NCI-H2227 treated with DMSO at 0.1 percent for 48 hours (cell line): ENCODE measurements at regions not wholly inside any gene's neighbourhood (a gene's known extent, or its start where the extent isn't known, plus 50 kb on each side); places are given as distances from the start of the nearest gene placed in this dataset.
"Not testable (repeated sequence)": the region's sequence is repeated elsewhere in the genome, so short reads cannot be mapped to it uniquely, and the experiment has no call there.

Source experiments
- DNase-seq: peaks from one replicate; lab custom pipeline; 2025; lab: John Stamatoyannopoulos, UW

GRCh38 chr12:76177821-76178220, 93.3 kb upstream of the NAP1L1 start:
- DNase-seq = no peak

- no peak for DNase-seq
Observed at GRCh38 chr12:76176940-76177339, 92.5 kb upstream of the NAP1L1 start.

DNA sequence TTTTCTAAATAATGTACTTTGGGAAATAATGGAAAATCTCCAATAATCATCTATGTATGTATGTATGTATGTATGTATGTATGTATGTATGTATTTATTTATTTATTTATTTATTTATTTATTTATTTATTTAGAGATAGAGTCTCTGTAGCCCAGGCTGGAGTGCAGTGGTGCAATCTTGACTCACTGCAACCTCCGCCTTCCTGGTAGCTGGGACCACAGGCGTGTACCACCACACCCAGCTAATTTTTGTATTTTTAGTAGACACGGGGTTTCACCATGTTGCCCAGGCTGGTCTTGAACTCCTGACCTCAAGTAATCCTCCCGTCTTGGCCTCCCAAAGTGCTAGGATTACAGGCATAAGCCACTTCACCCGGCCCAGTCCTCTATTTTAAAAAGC, 91.5 kb upstream of the NAP1L1 start:
- not testable (repeated sequence) for DNase-seq

DNA sequence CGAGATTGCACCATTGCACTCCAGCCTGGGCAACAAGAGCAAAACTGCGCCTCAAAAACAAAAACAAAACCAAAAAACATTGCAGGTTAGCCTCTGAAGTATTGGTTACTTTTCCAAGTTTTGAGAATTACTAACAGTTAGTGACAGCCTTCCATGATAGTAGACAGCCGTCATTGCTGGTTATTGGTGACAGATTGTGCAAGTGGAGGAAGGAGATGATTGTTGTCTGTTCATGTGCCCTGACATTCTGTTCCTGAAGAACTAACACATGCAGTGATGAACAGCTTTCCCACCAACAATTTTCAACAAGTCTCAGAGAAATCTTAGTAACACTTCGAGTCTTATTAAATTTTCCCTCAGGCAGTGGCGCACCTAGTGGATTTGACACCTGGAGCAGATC, 89.3 kb upstream of the NAP1L1 start:
- no peak for DNase-seq

DNA sequence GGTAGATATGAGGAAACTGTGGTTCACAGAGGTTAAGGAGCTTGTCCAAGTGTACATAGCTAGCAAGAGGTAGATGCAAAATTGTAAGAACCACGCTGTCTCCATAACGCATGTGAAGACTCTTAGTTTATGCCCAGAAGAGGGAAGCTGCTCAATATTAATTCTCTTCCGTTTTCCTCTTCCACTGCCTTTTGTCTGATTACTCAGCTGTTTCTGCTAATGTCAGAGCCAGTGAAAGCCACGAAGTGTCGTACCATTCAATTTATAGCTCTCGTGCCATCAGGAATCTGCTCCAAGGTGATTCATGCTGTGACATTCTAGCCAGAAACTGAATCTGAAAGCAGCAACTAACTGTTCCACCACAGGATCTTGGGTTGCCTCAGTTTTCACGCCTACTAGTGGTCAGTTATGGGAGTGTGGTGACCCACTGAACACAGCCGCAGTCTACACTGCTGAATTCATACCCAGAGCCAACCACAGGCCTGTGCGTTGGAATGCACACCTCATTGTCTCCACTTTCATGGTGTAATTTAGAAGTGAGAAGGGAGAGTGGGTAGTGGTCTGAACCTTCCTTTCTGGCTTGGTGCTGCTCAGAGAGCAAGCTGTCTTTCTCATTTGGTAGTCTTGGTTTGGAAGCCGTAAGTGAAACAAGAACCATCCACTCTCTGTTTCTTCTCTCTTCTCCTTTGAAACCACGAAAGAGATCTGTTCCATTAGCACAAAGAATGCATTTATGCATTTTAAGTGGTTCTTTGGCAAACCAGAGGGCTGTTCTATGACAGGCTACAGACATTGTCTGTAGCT, 74.2 kb upstream of the NAP1L1 start:
- DNase-seq = peak; percentile 52

GRCh38 chr12:76156726-76157125, 72.2 kb upstream of the NAP1L1 start:
- no peak for DNase-seq

- DNase-seq = no peak
Observed at GRCh38 chr12:76156314-76156713, 71.8 kb upstream of the NAP1L1 start.

DNA sequence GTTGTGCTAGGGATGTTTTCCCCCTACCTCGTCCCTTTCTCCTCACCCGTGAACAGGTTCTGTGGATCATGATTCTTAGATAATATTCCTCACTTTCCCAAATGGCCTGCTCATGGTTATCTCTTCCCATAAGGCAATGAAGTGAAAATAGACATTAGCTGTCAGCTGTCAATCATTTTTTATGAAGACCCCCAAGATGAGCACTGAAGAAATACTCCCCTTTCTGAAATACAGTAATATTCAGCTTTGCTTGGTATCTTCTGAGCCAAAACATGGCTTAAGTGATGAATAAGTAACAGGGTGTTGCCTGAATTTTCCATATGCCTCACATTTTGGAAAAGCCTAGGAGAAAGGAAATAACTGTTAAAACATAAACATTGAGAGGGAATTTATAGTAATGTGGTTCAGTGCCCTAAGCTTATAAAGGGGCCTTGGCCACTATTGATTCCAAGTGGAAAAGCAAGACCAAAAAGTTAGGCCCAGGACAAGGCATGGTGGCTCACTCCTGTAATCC, 70.7 kb upstream of the NAP1L1 start:
- no peak for DNase-seq

- DNase-seq = no peak
Observed at GRCh38 chr12:76153616-76154015, 69.1 kb upstream of the NAP1L1 start.

- no peak for DNase-seq
Observed at GRCh38 chr12:76152181-76152807, 67.8 kb upstream of the NAP1L1 start.

- peak; percentile 70 for DNase-seq
Observed at GRCh38 chr12:76144245-76144549, 59.7 kb upstream of the NAP1L1 start.

DNA sequence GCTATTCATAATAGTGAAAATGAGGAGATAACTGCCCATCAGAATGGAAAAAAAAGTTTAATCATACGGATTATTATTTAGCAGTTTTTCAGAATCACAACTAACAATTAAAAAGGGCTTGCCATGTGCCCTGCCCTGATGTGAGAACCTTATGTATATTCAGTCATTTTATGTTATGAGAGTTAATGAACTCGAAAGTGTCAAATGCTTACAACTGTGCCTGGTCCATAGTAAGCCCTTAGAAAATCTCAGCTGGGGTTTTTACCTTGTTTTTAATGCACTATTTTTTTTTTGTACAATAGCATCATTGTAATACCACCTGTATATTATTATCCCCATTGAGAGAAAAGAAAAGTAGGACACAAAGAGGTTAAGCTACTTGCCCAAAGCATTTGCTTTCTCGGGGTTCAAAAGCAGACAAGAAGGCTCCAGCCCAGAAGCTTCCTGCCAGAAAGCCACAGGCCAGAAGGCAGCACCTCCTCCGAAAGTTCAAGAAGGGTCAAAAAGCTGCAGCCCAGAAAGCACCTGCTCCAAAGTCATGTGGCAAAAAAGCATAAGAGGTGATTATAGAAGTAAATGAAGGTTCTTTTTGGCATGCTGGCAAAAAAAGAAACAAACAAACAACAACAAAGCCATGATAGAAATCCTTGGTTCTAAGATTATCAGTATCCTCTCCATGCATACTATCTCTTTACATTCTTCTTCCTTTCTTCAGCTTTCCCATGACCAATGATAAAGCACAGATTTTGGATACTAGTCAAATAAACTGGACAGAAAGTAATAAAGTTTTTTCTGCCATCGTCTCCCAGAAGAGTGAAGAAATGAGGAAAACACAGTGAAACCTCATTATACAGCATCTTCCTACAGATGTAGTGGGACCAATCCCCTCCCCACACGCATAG, 59.1 kb upstream of the NAP1L1 start:
- DNase-seq = no peak

DNA sequence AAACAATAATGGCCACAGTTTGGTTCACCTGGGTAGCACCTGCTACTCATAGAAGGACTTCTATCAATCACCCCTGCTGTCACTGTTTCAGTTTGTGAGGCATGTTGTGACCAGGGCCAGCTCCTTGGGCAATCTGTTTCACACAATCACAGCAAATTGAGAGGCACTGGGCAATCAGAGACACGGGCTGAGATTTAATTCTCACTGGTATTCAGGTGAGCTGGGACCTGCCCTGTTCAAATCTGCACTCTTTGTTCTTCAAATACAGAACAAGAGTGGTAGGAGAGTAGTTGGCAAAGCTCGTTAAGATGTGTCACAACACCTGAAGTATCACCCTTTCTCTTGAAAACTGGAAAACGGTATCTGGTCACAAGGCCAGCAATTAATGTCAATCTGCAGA, 57.8 kb upstream of the NAP1L1 start:
- DNase-seq = no peak

DNA sequence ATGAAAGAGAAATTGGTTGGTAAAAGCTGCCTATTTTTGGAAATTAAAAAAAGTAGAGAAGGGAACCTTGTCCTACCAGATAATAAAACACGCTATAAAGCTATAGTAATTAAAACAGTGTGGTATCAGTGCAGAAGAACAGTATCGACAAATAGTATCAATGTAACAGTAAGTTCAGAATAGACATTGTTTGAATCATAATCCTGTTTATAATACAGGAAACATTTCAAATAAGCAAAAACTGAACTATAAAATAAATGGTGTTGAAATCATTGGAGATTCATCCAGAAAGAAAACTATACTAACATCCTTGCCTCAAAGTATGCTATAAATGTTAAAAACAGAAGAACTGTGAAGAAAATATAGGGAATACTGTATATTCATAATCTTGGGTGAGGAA, 54.2 kb upstream of the NAP1L1 start:
- no peak for DNase-seq

DNA sequence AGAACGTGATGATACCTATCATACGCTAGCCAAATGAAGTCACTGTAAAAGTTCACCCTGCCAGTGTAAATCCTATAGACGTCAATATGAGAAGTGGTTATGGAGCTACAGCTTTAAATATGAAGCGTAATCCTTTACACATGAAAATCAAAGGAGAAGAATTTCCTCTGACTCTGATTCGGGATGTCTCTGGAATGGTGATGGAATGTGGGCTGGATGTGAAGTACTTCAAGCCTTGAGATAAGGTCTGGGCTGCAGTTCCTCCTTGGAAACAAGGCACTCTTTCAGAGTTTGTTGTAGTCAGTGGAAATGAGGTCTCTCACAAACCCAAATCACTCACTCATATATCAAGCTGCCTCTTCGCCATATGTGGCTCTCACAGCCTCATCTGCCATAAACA, 53.1 kb upstream of the NAP1L1 start:
- no peak for DNase-seq

DNA sequence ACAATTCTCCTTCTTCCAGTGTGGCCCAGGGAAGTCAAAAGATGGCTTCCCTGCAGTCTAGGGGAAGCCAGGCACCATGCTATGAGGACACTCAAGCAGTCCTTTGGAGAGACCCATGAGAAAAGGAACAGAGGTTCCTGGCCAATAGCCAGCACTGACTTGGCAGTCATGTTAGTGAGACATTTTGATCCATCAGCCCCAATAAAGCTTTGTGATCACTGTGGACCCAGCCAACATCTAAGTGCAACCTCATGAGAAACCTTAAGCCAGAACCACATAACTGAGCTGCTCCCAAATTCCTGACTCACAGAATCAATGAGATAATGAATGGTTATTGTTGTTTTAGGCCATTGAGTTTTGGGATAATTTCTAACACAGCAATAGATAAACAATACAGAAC, 51.0 kb upstream of the NAP1L1 start:
- no peak for DNase-seq
